ENCODE measurements at regions not wholly inside any gene's neighbourhood (a gene's known extent, or its start where the extent isn't known, plus 50 kb on each side); places are given as distances from the start of the nearest gene placed in this dataset.

DNA sequence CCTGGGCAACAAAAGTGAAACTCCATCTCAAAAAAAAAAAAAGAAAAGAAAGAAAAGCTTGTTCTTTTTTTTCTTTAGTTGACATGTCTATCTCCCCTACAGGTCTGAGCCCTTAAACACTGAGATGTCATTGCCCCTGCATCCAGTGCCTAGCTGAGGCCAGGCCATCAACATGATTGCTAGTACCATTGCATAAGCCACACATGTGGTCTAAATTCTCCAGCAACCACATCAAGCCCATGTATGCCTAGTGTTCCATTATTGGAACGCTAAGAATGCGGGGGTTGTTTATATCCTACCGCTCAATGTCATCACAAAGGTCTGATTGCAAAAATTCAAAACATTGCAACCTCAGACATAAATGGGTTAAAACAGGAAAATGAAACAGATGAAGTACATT lies 62.7 kb downstream of the NPTX2 start:
- no peak for DNase-seq (ENCODE audit: low read depth)

DNA sequence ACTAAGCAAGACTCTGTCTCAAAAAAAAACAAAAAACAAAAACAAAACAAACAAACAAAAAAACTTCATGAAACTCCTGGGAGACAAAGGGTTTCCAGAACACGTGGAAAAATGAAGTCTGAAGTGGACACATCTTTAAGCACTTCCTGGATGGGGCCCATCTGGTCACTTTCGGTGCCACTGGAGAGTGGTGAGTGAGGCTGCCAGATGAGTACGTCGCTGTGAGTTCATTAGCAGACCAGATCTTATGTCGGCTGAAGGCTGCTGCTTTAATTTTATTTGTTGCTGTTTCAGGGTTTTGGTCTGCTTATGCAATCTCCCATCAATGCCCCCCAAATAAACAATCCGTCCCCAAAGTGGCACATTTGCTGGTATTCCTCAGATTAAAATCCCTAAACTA lies 64.4 kb downstream of the NPTX2 start:
- peak; percentile 58 for DNase-seq (ENCODE audit: low read depth)

DNA sequence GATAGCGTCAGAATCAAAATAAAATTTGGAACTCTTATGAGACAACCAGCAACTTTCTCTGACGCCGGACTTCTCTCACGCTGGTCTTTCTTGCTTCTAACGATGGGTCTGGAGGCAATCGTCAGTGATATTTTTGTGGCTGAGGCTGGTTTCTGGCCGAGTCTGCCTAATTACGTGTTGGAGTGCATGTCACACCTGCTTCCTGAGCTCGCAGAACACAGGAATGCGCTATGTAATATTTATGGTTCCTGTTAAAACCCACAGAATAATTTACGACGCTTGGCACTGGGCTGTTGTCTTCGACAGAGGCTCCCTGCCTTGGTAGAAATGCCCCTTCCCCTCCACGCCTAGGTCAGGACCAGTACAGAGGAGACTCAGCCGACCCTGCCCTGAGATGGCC lies 64.9 kb downstream of the NPTX2 start:
- peak; percentile 71 for DNase-seq (ENCODE audit: low read depth)

DNA sequence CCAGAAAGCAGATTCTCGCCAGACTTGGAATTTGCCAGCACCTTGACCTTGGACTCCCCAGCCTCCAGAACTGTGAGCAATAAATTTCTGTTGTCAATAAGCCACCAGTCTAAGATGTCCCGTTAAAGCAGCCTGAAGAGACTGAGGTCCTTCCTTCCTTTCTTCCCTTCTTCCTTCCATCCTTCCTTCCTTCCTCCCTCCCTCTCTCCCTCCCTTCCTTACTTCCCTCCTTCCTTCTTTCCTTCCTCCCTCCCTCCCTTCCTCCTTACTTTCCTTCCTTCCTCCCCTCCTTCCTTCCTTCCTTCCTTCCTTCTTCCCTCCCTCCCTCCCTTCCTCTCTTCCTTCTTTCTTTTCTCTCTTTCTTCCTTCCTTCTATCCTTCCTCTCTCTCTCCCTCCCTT lies 66.4 kb downstream of the NPTX2 start:
- DNase-seq (ENCODE audit: low read depth), result no peak

DNA sequence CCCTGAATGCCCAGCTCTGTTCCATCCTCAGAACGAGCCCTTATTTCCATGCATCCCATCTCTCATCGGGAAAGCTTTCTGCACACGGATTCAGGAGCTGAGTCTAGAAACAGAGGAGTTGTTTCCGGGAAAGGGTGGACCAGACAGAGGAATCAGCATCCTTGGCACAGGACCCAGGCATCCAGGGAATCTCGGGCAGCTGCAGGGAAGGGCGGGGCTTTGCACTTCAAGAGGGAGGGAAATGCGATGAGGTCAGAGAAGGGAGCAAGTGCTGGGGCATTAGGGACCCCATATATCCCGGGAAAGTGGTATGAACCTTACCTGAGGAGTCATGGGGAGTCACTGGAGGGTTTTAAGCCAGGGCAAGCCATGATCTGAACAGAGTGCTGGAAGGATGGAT lies 68.5 kb downstream of the NPTX2 start:
- DNase-seq (ENCODE audit: low read depth), result no peak

DNA sequence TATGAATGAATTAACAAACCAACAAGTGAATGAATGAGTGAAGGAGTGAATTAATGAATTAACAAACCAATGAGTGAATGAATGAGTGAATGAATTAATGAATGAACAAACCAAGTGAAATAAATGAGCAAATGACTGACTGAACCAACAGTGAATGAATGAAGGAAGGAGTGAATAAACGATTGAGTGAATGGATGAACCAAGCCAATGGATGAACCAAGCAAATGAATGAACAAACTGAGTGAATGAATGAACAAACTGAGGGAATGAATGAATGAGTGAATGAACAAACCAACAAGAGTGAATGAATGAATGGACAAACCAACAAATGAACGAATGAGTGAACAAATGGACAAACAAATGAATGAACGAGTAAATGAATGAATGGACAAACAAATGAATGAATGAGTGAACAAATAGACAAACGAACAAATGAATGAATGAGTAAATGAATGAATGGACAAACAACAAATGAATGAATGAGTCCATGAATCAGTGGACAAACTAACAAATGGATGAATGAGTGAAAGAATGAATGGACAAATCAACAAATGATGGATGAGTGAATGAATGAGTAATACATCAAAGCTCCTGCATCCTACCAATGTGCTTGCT lies 69.5 kb downstream of the NPTX2 start:
- DNase-seq (ENCODE audit: low read depth), result no peak

DNA sequence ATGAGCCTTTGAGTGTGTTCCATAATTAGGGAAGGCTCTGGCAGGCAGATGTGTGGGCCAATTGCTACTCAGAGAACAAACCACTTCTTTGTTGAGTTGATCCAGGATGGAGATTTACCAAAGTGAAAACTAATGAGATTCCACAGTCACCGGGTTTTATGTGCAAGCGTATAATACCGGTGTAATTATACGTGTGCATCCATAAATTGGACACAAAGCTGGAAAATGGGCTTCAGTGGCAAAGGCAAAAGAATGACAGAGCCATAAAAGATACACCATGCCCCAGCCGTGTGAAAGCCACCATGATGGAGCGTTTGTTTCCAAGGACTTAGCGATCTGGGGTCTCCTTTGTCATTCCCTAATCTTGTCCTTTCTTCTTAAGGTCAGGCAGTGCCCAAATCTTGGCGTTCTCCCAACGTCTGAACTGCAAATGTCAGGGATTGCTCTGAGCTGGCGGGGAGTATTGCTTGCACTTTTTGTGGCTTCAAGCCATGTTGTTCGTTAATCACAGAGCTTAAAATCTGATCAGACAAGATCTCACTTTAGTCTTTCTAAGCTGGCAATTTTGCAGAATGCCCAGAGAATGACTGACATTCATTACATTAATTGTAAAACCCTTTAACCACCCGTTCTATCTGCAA lies 70.1 kb downstream of the NPTX2 start:
- no peak for DNase-seq (ENCODE audit: low read depth)

DNA sequence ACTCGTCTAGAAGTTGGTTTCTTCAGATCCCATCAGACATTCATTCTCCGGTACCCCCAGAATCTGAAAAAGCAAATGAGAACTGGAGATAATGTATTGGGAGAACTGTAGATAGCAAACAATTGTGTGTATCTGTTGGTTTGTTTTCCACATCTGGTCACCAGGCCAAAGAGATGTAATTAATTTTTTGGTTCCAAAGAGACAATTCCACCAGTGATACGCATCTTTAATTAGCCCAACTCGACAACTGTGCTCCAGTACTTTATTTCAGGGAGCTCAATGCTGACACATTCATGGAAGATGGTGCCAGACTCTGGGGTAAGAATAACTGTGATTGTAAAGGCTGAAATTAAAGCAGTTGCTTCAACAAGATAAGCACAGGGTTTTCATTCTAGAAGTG lies 74.5 kb downstream of the NPTX2 start:
- no peak for DNase-seq (ENCODE audit: low read depth)

DNA sequence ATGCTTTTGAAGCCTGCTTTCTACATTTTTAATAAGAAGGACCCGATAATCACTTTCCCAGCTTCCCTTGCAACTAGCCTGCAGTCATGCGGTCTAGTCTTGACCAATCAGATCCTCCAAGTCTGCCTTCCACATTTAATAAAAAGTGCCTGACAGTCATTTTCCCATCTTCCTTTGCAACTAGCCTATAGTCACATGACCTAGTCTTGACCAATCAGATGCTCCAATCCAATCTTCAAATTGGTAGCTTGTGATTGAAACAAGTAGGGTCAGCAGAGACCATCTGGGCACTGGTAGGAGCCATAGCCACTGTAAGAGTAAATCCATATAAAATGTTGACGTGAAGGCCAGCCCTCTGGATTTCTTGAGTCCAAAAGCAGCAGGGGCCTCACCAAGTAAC lies 80.0 kb downstream of the NPTX2 start:
- no peak for DNase-seq (ENCODE audit: low read depth)

DNA sequence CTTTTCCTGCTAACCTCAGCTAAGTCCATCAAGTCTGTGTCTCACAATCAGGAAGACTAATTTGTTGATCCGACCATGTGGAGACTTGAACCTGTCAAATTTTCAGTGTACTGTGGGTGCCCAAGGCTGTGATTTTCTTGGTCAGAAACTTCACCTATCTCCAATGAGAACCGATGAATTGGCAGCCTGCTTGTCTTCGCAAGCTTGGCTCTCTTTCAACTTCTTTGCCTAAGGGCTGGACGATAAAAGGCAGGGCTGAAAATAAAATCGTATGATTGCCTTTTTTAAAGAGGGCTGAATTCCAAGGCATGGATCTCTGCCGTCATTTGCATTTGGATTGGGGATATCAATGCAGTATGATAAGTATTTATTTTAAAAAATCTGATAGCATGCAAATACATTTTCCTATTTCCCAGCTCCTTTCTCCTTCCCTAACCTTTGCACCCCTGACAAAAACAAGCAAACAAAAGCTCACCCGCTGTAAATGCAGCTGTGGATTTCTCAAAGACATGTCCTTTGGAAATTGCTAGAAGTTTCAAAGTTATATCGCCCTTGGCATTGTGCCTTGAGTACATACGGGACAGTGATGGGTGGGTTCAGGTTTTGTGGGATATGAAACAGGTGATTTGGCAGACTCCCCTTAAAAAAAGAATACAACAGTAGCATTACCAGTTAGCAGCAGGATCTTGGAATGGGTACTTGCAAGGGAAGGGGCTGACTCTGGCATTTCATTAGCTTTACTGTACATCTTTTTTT lies 80.6 kb downstream of the NPTX2 start:
- DNase-seq (ENCODE audit: low read depth), result no peak

DNA sequence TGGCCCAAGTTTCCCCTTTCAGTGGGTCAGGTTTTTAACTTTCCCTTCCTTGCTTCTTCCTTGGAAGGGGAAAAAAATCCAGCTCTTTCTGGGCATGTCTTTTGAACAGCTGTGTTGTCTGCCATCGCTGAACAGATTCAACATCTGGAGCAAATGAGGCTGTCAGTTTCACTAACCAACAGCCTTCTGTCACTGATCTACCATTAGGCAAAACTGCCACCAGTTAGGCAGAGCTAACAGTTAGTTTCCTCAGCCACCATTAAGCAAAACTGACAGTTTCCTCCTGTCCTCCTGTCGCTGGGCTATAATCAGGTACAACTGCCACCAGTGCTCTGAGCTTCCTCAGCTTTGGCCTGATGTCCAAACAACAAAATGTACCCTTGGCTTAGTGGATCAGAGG lies 81.9 kb downstream of the NPTX2 start:
- no peak for DNase-seq (ENCODE audit: low read depth)

DNA sequence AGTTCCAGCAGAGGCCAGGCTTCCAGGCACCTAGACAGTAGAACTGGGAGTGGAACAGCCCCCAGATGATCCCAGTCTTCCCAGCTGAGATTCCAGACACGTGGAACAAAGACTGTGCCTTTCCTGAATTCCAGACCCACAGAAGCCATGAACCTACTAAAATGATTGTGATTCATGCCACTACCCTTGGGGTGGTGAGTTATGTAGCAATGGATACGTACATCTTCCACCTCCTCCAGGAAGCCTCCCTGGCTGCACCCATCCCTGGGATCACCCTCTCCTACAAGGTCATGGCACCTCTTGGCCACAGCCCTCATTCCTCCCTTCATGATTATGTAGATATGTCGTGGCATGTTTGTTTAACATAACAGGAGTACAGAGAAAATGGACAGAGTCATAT lies 83.4 kb downstream of the NPTX2 start:
- DNase-seq (ENCODE audit: low read depth), result no peak

DNA sequence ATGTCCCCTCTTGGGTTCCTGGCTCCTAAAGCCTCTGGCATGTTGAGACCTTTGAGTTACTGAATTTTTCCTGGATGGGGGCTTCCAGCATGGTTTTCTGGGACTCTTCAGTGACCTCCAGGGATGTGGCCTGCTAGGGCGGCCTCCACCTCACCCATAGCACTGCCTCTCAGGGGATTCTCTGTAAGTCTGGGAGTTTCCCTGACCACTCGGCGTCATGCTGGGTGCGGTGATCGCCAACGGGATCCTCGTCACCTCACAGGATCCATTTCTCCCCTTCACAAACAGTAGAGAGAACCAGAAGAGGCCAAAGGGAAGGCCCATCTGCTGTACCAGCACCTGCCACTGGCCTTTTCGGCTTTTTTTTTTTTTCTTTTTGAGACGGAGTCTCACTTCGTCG lies 84.3 kb downstream of the NPTX2 start:
- DNase-seq (ENCODE audit: low read depth), result no peak

DNA sequence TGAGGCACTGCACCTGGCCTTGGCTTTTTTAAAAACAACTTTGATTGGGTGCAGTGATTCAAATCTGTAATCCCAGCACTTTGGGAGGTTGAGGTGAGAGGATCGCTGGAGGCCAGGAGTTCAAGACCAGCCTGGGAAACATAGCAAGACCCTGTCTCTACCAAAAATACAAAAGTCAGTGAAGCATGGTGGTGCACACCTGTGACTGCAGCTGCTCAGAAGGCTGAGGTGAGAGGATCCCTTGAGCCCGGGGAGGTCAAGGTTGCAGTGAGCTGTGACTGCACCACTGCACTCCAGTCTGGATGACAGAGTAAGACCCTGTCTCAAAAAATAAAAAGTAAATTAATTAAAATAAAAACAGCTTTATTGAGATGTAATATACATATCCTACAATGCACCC lies 84.9 kb downstream of the NPTX2 start:
- DNase-seq (ENCODE audit: low read depth), result no peak

DNA sequence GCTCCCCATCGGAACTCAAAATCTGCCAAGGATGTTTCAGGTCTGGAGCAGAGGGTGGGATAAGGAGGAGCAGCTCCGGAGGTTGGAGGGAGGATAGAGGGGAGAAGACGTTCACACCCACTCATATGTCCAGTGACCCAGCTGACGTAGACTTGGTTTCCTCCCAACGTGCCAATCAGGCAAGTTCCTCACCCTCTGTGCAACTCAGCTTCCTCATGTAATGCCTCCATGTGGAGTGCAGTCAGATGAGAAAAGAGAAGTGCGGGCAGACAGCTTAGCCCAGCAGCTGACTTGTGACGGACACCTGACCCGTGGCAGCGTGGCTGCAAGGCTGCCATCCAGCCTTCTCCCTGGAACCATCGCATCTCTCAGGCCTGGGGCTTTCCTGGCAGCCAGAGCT lies 86.8 kb downstream of the NPTX2 start:
- no peak for DNase-seq (ENCODE audit: low read depth)

DNA sequence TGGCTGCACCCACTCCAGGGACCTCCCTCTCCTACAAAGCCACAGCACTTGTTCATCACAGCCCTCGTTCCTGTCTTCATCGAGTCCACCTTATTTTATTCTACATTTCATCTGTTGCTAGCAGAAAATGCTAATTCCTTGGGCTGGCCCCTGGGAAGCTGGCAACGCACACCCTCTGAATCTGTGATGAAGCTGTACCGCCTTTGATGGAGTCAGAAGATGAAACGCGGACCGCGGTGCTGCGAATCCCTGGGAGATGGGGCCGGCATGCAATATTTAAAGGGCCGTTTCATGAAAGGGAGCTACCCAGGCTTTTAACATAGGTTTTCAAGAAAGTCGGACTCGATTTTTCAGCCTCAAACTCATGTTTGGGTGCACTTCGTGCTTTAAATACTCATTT lies 88.5 kb downstream of the NPTX2 start:
- DNase-seq (ENCODE audit: low read depth), result no peak

DNA sequence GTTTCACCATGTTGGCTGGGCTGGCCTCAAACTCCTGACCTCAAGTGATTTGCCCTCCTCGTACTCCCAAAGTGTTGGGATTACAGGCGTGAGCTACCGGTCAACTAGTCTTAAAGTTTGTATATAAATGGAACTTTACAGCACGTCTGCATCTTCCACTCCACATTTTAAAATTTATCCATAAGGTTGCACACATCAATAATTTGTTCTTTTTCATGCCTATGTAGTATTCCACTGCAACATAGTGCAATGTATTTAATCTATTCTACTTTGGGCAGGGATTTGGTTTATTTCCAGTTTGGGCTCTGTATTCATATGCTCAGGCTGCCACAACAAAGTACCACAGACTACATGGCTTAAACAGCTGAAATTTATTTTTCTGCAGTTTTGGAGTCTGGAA lies 90.0 kb downstream of the NPTX2 start:
- DNase-seq (ENCODE audit: low read depth), result no peak

DNA sequence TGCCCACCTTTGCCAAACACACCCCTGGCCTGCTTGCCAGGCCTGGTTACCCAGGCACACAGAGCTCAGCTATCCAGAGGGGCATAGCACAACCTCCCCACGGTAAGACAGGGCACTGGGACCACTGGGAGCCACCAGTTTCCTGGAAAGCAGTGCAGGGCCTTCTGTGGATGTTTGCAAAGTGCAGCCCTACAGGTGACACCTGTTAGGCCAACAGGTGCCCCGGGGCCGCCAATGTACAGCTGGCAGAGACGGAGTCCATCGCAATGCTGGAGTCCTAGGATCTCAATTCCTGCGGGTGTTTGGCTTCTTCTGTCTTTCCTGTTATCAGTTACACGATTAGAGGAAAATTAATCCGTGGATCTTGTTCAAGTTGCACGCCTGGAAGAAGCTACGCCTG lies 94.9 kb downstream of the NPTX2 start:
- DNase-seq (ENCODE audit: low read depth), result no peak

DNA sequence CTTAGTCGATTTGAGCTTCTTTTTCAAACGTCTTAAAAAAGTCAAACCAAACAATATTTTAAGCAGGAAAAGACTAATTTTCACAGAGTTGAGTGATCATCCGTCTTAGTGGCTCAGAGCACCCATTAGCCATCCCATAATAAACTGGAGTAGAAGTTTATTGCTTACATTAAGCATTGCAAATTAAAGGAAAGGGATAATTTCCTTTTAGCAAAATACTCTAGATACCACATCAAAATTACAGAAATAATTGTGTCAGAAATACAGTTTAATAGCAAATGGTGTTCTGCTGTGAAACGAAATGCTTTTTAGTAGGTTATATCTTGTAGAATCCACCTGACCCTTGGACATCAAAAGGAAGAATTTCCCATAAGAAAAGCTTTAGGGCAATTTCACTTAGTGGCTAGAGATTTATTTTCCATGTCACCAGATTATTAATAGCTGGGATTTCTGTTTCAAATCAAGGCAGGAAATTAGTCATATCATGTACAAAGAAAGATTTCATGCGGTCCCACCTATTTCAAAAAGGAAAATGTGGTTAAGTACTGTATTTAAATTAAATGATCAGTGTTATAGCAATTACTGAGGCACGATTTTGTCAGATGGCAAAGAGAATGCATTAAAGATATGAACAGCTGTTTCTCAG lies 96.2 kb downstream of the NPTX2 start:
- DNase-seq (ENCODE audit: low read depth), result no peak

DNA sequence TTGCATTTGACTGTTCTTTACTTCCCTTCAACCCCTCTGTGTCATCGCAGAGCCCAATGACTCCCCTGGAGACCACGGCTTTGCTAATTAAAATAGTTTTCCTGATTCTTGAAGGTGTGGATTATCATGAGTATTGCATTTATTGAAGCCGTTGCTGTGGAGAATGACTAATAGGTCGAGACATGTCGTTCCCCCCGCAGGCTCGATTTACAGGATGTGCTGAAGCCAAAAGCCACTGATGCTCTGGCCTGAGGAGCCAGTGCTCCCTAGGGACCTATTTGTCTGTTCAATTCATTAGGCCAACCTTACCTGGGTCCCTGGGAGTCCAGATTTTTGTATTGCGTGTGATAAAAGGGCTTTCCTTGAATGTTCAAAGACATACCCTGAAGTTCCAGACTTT lies 102.3 kb downstream of the NPTX2 start:
- peak; percentile 64 for DNase-seq (ENCODE audit: low read depth)

DNA sequence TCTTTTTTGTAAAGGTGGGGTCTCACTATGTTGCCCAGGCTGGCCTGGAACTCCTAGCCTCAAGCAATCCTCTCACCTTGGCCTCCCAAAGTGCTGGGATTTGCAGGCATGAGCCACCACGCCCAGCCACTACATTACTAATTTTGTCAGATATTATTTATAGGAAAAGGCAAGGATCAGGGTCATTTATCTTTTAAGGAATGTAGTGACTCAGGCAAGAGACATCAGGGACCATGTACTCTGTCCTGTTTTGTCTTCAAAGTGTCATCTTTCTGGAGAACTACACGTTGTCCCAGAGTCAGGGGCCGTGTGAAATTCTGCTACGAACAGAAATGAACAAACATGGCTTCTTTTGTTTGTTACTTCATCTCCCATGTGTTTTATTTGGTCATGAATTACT lies 105.3 kb downstream of the NPTX2 start:
- no peak for DNase-seq (ENCODE audit: low read depth)

DNA sequence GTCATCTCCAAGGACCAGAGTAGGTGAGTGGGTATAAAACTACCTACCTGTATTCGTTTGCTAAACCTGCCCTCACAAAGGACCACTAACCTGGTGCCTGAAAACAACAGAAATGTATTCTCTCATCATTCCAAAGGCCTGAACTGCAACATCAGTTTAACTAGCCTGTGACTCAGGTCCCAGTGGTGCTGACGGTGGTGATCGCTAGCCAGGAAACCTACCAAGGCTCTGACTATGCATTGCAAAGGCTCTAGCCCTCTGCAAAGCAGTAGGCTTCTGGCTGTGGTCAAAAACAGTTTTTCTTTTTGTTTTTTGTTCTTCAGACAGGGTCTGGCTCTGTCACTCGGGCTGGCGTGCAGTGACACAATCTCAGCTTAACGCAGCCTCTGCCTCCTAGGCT lies 107.5 kb downstream of the NPTX2 start:
- DNase-seq (ENCODE audit: low read depth), result peak; percentile 37

DNA sequence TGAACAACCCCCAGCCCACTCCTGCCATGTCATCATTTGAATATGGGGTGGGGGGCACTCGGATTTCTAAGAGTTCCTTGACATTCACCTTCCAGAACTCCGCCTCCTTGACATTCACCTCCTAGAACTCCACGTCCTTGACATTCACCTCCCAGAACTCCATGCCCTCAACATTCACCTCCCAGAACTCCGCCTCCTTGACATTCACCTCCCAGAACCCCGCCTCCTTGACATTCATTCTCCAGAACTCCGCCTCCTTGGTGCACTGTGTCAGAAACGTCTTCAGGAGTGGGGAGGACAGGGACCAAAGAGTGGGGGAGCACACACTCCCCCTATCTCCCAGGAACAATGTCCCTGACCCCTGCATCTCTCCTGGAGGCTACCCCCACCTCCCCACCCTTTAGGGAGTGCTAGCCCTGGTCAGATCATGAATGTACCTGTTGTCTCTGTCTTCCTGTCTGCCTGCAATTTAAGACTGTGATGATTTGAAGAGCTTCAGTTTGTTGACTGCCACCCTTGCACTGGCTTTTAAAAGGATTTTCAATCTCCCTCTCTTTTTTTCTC lies 110.1 kb downstream of the NPTX2 start:
- DNase-seq (ENCODE audit: low read depth), result no peak
